ENCODE measurements at regions not wholly inside any gene's neighbourhood (a gene's known extent, or its start where the extent isn't known, plus 50 kb on each side); places are given as distances from the start of the nearest gene placed in this dataset.

DNA sequence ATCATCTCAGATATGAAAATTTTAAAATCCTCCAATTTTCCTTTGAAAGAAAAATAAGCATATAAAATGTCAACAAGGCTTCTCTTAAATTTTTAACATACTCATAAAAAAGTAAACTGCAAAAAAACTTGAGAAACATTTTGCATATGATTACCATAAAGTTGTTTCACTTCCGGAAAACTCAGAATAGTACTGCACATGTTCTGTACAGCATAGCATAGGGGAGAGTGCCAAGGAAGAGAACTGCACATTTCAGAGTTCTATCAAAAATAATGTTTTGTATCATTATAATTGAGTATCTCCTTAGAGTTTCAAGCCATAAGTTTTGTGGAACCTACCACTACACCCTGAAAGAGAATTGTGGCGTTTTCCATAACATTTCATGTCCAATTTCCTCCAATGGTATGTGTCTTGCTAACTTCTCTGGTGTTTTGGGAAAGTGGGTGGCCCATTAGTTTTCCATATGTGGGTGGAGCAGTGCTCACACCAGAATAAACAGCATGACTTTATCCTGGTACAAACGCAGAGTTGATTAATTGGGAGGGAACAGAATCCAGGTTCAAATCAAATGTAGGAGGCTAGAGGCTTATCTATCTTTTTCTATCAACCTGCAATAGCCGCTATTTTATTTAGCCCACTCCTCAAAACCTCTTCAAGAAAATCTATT is 430.9 kb downstream of the LMO4 start:
- Histone ChIP-seq H3K4me1 (ENCODE audit: control insufficient read depth, insufficient read depth, low read length) (no peaks in the 10 kb centered on the region), H3K27ac (ENCODE audit: low read length) (no peak overlapping the region), H3K4me3 (ENCODE audit: low read length) (no peak overlapping the region), H3K36me3 (ENCODE audit: control insufficient read depth, insufficient read depth, low read length) (no peaks in the 10 kb centered on the region), H3K9me3 (ENCODE audit: control insufficient read depth, low read depth, low read length) (no peaks in the 10 kb centered on the region), H3K27me3 (ENCODE audit: control insufficient read depth, insufficient read depth, low read length) (no peaks in the 10 kb centered on the region)
- WGBS (ENCODE audit: insufficient coverage, low lambda C conversion rate), result 100% methylated on average over 1 of the region's 4 CpGs
- DNase-seq, result no peak

DNA sequence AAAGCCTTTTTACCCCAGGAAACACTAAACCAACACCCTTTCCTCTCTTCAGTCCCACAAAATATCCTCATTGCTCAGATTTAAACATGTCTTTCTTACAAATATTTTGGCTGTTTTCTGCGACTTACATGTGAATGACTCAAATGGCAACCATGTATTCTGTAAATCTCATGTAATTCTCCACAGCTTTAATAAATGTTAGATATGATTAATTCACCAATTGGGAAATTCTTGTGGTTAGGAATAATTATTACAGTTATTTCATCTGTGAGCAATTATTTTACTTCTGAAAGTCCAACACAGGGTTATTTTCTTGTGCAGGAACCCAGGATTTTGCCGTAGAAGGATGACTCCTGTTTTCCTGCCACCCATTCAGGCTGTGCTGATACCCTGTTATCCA is 431.5 kb downstream of the LMO4 start:
- DNase-seq, result no peak
- Histone ChIP-seq H3K27me3 (ENCODE audit: control insufficient read depth, insufficient read depth, low read length) (no peaks in the 10 kb centered on the region), H3K4me1 (ENCODE audit: control insufficient read depth, insufficient read depth, low read length) (no peaks in the 10 kb centered on the region), H3K36me3 (ENCODE audit: control insufficient read depth, insufficient read depth, low read length) (no peaks in the 10 kb centered on the region), H3K4me3 (ENCODE audit: low read length) (no peak overlapping the region), H3K27ac (ENCODE audit: low read length) (no peak overlapping the region), H3K9me3 (ENCODE audit: control insufficient read depth, low read depth, low read length) (no peaks in the 10 kb centered on the region)
- 100% methylated on average over 1 of the region's 2 CpGs for WGBS (ENCODE audit: insufficient coverage, low lambda C conversion rate)

DNA sequence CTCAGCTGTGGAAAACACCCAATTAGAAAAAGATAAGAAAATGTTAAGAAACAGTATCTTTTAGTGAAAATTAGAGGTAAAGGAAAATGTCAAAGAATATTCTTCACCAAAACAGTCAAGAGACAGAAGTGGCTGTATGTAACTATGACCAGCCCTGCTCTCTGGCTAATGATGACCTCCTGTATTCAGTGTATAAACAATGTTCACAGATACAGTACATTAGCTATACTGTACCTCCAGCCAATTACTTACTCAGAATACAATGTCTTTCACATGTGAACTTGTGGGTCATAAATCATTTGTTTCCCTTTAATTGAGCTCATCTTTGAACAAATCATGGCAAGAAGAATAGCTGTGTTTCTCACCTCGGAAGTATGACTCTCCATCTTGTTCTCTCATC is 432.0 kb downstream of the LMO4 start:
- Histone ChIP-seq H3K27me3 (ENCODE audit: control insufficient read depth, insufficient read depth, low read length) (no peaks in the 10 kb centered on the region), H3K4me1 (ENCODE audit: control insufficient read depth, insufficient read depth, low read length) (no peaks in the 10 kb centered on the region), H3K27ac (ENCODE audit: low read length) (no peak overlapping the region), H3K4me3 (ENCODE audit: low read length) (no peak overlapping the region), H3K36me3 (ENCODE audit: control insufficient read depth, insufficient read depth, low read length) (no peaks in the 10 kb centered on the region), H3K9me3 (ENCODE audit: control insufficient read depth, low read depth, low read length) (no peaks in the 10 kb centered on the region)
- WGBS (ENCODE audit: insufficient coverage, low lambda C conversion rate), result no CpG with 5 or more reads among the region's 1 CpG
- DNase-seq, result no peak

DNA sequence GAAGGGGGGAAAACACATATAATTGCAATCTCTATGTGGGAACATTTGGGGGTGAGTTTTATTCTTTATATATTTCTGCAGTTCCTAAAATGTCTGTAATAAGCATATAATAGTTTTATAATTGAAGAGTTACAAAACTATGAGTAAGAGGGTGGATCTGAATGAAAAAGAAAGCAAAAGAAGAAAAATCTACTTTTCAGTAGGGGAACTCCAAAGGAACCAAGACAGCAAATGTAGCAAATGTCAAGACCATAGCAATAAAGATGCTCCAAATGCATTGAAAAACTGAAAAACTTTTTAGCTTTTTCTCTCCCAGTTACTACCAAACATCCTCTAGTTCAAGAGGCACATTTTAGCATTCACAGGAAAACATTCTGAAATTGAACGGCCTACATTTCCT is 434.8 kb downstream of the LMO4 start:
- DNase-seq, result no peak
- WGBS (ENCODE audit: insufficient coverage, low lambda C conversion rate), result 83% methylated on average over 1 of the region's 1 CpG
- Histone ChIP-seq H3K4me1 (ENCODE audit: control insufficient read depth, insufficient read depth, low read length) (no peaks in the 10 kb centered on the region), H3K27ac (ENCODE audit: low read length) (no peak overlapping the region), H3K4me3 (ENCODE audit: low read length) (no peak overlapping the region), H3K9me3 (ENCODE audit: control insufficient read depth, low read depth, low read length) (no peaks in the 10 kb centered on the region), H3K27me3 (ENCODE audit: control insufficient read depth, insufficient read depth, low read length) (no peaks in the 10 kb centered on the region), H3K36me3 (ENCODE audit: control insufficient read depth, insufficient read depth, low read length) (no peaks in the 10 kb centered on the region)

DNA sequence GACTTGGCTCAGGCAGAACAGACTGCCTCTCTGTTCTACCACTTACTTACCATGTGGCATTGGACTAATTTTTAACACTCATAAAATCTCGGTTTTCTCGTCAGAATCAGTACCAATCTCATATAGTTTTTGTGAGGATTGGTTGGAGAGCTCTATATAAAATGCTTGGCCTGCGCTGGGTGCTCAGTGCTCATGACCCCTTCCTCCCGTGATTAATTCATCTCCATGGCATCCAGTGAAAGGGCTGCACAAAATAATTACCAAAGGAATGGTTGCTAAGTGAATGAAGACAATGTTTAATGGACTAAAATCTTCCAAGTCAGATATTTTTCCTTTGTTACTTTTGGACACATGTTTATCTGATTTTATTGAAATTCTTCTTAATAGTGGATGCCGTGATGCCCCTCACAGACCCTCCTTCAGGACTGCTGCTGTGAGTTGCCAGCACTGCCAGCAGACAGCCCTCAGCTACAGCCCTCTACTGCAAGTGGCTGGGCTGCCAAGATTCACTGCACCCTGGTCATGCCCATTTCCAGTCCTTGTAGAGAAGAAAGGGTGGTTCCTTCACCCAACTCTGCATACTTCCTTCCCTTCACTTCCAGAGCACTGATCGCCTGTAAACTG is 436.5 kb downstream of the LMO4 start:
- Histone ChIP-seq H3K27ac (ENCODE audit: low read length) (no peak overlapping the region), H3K36me3 (ENCODE audit: control insufficient read depth, insufficient read depth, low read length) (no peaks in the 10 kb centered on the region), H3K4me1 (ENCODE audit: control insufficient read depth, insufficient read depth, low read length) (no peaks in the 10 kb centered on the region), H3K27me3 (ENCODE audit: control insufficient read depth, insufficient read depth, low read length) (no peaks in the 10 kb centered on the region), H3K9me3 (ENCODE audit: control insufficient read depth, low read depth, low read length) (no peaks in the 10 kb centered on the region), H3K4me3 (ENCODE audit: low read length) (no peak overlapping the region)
- WGBS (ENCODE audit: insufficient coverage, low lambda C conversion rate), result 88% methylated on average over 4 of the region's 6 CpGs
- no peak for DNase-seq

DNA sequence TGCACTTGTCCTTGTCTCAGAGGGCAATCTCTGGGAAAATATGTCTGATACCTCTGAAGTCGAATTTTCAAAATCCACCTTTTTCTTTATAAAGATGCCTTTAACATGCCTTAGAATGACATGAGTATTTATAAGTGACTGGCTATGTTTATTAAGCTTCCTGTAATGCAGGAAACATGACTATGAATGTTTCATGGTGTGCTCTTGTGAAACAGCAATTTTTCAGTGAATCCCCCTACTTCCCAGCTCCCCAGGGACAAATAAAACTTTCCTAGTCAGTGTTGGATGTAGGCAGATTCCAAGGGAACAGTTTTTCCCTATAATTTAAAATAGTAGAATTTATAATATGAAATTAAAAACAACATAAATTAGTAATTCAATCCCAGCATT is 437.0 kb downstream of the LMO4 start:
- Histone ChIP-seq H3K9me3 (ENCODE audit: control insufficient read depth, low read depth, low read length) (no peaks in the 10 kb centered on the region), H3K27ac (ENCODE audit: low read length) (no peak overlapping the region), H3K4me3 (ENCODE audit: low read length) (no peak overlapping the region), H3K36me3 (ENCODE audit: control insufficient read depth, insufficient read depth, low read length) (no peaks in the 10 kb centered on the region), H3K27me3 (ENCODE audit: control insufficient read depth, insufficient read depth, low read length) (no peaks in the 10 kb centered on the region), H3K4me1 (ENCODE audit: control insufficient read depth, insufficient read depth, low read length) (no peaks in the 10 kb centered on the region)
- no CpG with 5 or more reads among the region's 1 CpG for WGBS (ENCODE audit: insufficient coverage, low lambda C conversion rate)
- no peak for DNase-seq

DNA sequence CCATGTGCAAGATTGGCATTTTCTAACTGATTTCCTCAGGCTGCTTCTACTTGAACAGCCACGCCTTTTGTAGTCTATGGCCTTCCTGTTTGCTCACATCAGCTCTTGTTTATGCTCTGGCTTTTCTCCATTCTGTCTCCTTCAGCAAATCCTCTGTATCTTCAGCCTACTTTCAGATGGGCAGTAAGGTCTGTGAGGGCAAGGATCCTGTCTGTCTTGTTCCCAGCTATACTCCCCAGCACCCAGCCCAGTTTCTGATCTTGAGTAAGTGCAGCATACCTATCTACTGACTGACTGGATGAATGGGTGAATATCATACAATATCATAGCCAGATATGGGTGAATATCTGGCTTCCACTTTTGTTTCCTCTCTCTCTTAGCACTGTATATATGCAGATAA is 438.1 kb downstream of the LMO4 start:
- DNase-seq, result peak in 1 of 2 donors; percentile 30
- Histone ChIP-seq H3K36me3 (ENCODE audit: control insufficient read depth, insufficient read depth, low read length) (no peaks in the 10 kb centered on the region), H3K4me3 (ENCODE audit: low read length) (no peak overlapping the region), H3K4me1 (ENCODE audit: control insufficient read depth, insufficient read depth, low read length) (no peaks in the 10 kb centered on the region), H3K27me3 (ENCODE audit: control insufficient read depth, insufficient read depth, low read length) (no peaks in the 10 kb centered on the region), H3K27ac (ENCODE audit: low read length) (no peak overlapping the region), H3K9me3 (ENCODE audit: control insufficient read depth, low read depth, low read length) (no peaks in the 10 kb centered on the region)
- no CpG with 5 or more reads among the region's 1 CpG for WGBS (ENCODE audit: insufficient coverage, low lambda C conversion rate)

DNA sequence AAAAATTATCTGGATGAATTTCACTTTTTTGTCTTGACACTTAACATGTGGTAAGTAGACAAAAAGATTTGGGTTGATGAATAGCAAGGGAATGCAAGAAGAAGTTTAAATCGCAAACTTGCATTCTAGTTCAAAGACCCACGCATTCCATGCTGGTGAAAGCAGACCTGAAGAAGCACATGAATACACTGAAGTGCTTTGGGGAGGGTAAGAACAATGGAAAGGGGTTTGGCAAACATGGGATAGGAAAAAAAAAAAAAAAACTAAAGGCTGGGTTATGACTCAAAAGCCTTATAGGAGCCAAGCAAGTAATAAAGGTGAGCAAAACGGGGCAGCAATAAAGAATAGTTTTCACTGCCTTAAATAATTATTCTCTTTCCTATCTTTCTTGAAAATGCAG is 450.2 kb downstream of the LMO4 start:
- Histone ChIP-seq H3K4me3 (ENCODE audit: low read length) (no peak overlapping the region), H3K4me1 (ENCODE audit: control insufficient read depth, insufficient read depth, low read length) (peaks cover 2% of the 10 kb centered on the region), H3K9me3 (ENCODE audit: control insufficient read depth, low read depth, low read length) (no peaks in the 10 kb centered on the region), H3K27me3 (ENCODE audit: control insufficient read depth, insufficient read depth, low read length) (no peaks in the 10 kb centered on the region), H3K36me3 (ENCODE audit: control insufficient read depth, insufficient read depth, low read length) (no peaks in the 10 kb centered on the region), H3K27ac (ENCODE audit: low read length) (no peak overlapping the region)
- 89% methylated on average over 3 of the region's 3 CpGs for WGBS (ENCODE audit: insufficient coverage, low lambda C conversion rate)
- DNase-seq, result no peak

DNA sequence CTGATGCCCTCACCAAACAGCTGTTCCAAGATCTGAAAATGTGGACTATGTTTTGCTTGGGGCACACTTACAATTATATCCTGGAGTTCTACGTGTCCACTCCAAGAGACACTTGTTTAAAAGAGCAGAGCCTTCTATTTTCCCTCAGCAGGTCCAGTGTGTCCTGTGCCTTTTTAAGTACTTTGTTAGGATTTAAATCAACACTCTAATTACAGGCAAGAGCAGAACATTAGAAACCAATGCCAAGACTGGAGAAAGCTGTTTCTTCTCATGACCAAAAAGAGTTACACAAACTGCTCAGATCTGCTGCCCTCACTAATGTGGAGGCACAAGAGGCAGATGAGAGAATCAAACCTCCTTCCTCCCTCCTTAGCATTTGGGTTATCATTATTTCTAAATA is 452.9 kb downstream of the LMO4 start:
- Histone ChIP-seq H3K36me3 (ENCODE audit: control insufficient read depth, insufficient read depth, low read length) (no peaks in the 10 kb centered on the region), H3K27me3 (ENCODE audit: control insufficient read depth, insufficient read depth, low read length) (no peaks in the 10 kb centered on the region), H3K4me1 (ENCODE audit: control insufficient read depth, insufficient read depth, low read length) (peaks cover 22% of the 10 kb centered on the region), H3K27ac (ENCODE audit: low read length) (no peak overlapping the region), H3K4me3 (ENCODE audit: low read length) (no peak overlapping the region), H3K9me3 (ENCODE audit: control insufficient read depth, low read depth, low read length) (no peaks in the 10 kb centered on the region)
- WGBS (ENCODE audit: insufficient coverage, low lambda C conversion rate), result no CpG with 5 or more reads among the region's 1 CpG
- DNase-seq, result no peak

DNA sequence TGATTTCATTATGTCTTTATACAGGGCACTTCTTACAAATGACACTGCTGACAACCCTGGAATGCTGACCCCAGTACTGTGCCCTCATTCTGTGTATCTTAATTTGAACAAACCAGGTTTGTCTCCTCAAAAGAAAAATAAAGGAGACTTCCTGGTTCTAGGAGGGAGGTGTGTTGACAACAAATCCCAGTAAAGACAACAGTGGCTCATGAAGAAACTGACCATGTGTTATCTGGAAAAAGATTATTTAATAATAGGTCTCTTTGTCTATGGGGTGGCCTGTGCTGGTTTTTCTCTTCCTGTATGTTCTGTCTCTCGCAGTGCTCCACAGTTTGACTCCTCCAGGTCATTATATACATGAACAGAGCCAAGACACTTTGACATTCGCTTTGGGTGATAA is 454.6 kb downstream of the LMO4 start:
- 100% methylated on average over 1 of the region's 2 CpGs for WGBS (ENCODE audit: insufficient coverage, low lambda C conversion rate)
- peaks cover 36% of the 10 kb centered on the region for H3K4me1 ChIP-seq (ENCODE audit: control insufficient read depth, insufficient read depth, low read length)
- peak in 1 of 2 donors; percentile 27 for DNase-seq
- no peak overlapping the region for H3K4me3 ChIP-seq (ENCODE audit: low read length)
- H3K9me3 ChIP-seq (ENCODE audit: control insufficient read depth, low read depth, low read length), result no peaks in the 10 kb centered on the region
- H3K27ac ChIP-seq (ENCODE audit: low read length), result no peak overlapping the region
- no peaks in the 10 kb centered on the region for H3K27me3 ChIP-seq (ENCODE audit: control insufficient read depth, insufficient read depth, low read length)
- no peaks in the 10 kb centered on the region for H3K36me3 ChIP-seq (ENCODE audit: control insufficient read depth, insufficient read depth, low read length)

DNA sequence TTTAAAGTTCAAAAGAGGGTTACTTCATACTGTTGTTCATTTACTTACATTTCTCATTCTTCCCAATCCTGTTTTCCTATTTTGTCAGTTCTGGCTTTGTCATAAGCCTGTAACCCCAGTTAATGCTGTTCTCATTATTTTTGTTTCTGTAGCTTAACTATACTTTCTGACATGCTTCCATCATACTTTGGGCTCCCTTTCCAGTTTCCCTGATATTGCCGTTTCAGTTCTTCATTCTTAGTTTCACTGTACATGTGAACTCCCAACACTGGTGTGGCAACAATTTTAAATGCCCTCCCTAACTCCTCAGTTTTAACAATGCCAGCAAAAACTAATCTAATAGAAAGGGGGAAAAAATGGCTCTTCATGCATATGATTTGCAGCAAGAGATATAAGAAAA is 456.7 kb downstream of the LMO4 start:
- no peak for DNase-seq

More for the DNA sequence above, 456.7 kb downstream of the LMO4 start:
- no CpG with 5 or more reads among the region's 1 CpG for WGBS (ENCODE audit: insufficient coverage, low lambda C conversion rate)
- peak overlapping the region; percentile 92 for H3K27ac ChIP-seq (ENCODE audit: low read length)
- H3K4me3 ChIP-seq (ENCODE audit: low read length), result no peak overlapping the region
- H3K4me1 ChIP-seq (ENCODE audit: control insufficient read depth, insufficient read depth, low read length), result peaks cover 39% of the 10 kb centered on the region
- no peaks in the 10 kb centered on the region for H3K36me3 ChIP-seq (ENCODE audit: control insufficient read depth, insufficient read depth, low read length)
- H3K9me3 ChIP-seq (ENCODE audit: control insufficient read depth, low read depth, low read length), result no peaks in the 10 kb centered on the region
- no peaks in the 10 kb centered on the region for H3K27me3 ChIP-seq (ENCODE audit: control insufficient read depth, insufficient read depth, low read length)
